ENCODE measurements at regions not wholly inside any gene's neighbourhood (a gene's known extent, or its start where the extent isn't known, plus 50 kb on each side); places are given as distances from the start of the nearest gene placed in this dataset.

DNA sequence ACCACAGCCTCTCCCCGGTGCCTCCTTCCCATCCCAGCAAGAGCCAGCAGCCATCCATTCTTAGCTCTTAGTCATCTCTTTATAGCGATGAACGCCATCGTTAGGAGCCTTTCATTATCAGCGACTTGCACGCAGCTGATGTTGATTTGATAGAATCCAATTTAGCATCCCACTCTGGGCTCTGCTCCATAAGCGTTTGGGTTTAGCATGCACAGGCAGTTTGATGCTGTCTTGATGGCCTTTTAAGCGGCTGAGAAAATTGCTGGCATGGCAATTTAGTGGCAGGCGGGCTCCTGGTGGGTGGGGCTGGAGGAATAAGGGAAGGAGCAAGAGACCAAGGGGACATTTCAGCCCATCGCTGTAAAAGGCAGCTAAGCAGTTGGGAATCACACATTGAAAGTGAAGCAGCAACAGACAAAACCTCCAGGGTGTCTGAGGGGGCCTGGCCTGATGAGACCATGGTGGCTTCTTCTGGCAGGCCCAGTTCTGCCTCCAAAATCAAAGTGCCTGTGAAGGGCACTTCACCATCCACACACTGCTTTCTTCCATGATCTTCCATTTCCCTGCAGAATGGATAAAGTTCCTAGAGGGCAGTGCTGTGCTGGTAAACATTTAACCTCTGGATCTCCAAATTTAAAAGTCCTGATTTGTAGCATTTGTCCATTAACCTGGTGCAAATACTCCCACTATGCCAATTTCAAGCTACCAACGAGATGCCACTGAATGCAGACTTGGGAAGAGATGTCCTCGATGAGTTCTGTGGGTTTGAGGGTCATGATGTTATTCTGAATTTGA lies 107.8 kb upstream of the PLXNA4 start:
- no peak overlapping the region for H3K27ac Mint-ChIP-seq
- H3K9me3 Mint-ChIP-seq = peaks cover 4% of the 10 kb centered on the region
- H3K4me3 Mint-ChIP-seq = no peak overlapping the region
- TF ChIP-seq CTCF (IDR thresholded peaks at IDR 0.05) = no peak
- H3K36me3 Mint-ChIP-seq (ENCODE audit: low read depth) = no peaks in the 10 kb centered on the region
- H3K27me3 Mint-ChIP-seq (ENCODE audit: low read depth, poor library complexity) = peaks cover 19% of the 10 kb centered on the region
- H3K4me1 Mint-ChIP-seq = peaks cover 6% of the 10 kb centered on the region
- DNase-seq = no peak

DNA sequence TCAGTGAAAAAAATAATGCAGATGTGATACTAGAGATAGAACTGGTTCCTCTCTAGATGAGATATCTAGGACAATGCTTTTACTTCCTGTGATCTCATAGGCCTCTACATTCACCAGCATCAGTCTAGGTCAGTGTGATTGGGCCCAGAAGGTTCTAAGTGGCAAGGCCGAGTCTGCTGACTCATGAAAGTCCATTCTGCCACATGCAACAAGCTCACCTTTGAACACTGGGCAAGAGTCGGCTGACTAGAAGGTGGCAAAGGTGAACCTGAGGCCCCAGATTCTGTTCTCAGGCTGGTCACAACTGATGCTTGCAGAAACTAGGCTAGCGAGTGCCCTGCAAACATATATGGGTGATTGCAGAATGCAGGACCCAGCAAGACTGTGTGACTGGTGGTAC lies 105.7 kb upstream of the PLXNA4 start:
- H3K4me3 Mint-ChIP-seq = no peak overlapping the region
- H3K27me3 Mint-ChIP-seq (ENCODE audit: low read depth, poor library complexity) = peaks cover 14% of the 10 kb centered on the region
- DNase-seq = no peak
- no peak overlapping the region for H3K27ac Mint-ChIP-seq
- H3K36me3 Mint-ChIP-seq (ENCODE audit: low read depth) = no peaks in the 10 kb centered on the region
- H3K4me1 Mint-ChIP-seq = peaks cover 18% of the 10 kb centered on the region
- TF ChIP-seq CTCF (IDR thresholded peaks at IDR 0.05) = no peak
- H3K9me3 Mint-ChIP-seq = peaks cover 4% of the 10 kb centered on the region

DNA sequence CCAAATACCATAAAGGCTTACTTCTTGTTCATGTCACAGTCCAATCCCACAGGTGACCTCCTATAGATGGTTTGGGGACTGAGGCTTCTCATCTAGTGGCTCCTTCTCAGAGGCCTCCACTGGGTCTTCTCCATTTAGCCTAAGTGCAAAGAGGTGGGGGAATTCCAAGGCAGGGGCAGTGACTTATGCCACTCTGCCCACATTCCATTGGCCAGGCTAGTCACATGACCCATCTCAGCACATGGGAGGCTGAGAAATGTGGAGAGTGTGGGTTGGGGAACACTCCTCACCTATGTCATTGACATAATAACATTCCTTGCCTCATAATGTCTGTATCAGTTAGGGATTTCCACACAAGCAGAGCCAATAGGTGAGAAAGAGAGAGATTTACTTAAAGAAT lies 104.3 kb upstream of the PLXNA4 start:
- H3K27ac Mint-ChIP-seq = no peak overlapping the region
- H3K27me3 Mint-ChIP-seq (ENCODE audit: low read depth, poor library complexity) = peaks cover 14% of the 10 kb centered on the region
- no peaks in the 10 kb centered on the region for H3K36me3 Mint-ChIP-seq (ENCODE audit: low read depth)
- H3K4me1 Mint-ChIP-seq = peaks cover 20% of the 10 kb centered on the region
- H3K4me3 Mint-ChIP-seq = no peak overlapping the region
- no peaks in the 10 kb centered on the region for H3K9me3 Mint-ChIP-seq
- no peak for DNase-seq
- no peak for TF ChIP-seq CTCF (IDR thresholded peaks at IDR 0.05)

DNA sequence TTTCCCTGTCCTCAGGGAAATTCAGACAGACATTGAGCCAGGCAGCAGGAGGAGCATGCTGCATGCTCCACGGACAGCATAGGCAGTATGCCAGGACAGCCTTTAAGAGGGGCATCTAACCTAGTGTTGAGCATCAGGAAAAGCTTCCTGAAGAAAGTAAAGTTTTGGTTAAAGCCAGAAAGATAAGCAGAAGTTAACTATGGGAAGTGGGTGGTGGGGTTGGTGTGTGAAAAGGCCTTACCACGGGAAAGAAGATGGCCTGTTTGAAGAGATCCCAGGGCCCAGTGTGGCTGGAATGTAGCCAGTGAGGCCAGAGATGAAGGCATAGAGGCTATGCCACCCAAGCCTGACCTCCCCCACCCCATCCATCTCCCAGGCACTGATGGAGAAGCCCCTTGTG lies 102.4 kb upstream of the PLXNA4 start:
- H3K4me3 Mint-ChIP-seq = no peak overlapping the region
- H3K4me1 Mint-ChIP-seq = peaks cover 20% of the 10 kb centered on the region
- H3K27ac Mint-ChIP-seq = no peak overlapping the region
- H3K27me3 Mint-ChIP-seq (ENCODE audit: low read depth, poor library complexity) = peaks cover 11% of the 10 kb centered on the region
- H3K9me3 Mint-ChIP-seq = no peaks in the 10 kb centered on the region
- no peak for DNase-seq
- H3K36me3 Mint-ChIP-seq (ENCODE audit: low read depth) = no peaks in the 10 kb centered on the region
- no peak for TF ChIP-seq CTCF (IDR thresholded peaks at IDR 0.05)

DNA sequence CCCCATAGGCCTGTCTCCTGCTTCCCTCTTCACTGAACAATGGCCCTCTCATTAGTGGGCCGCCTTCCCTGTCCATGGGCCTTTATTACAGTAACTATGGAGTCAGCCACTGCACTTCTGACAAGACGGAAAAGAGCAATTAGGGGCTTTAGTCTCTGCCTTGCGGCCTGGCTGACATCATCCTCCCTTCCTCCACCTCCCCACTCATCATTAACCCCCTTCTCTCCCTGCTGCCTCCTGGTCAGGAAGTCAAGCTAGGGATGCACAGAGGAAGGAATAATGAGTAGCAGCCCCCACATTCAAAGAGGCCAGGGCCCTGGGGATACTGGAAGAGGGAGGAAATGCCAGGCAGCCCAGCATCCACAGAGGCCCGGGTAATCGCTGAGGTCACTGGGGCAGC lies 101.6 kb upstream of the PLXNA4 start:
- H3K4me3 Mint-ChIP-seq = no peak overlapping the region
- H3K4me1 Mint-ChIP-seq = peaks cover 20% of the 10 kb centered on the region
- TF ChIP-seq CTCF (IDR thresholded peaks at IDR 0.05) = no peak
- H3K27ac Mint-ChIP-seq = no peak overlapping the region
- no peaks in the 10 kb centered on the region for H3K36me3 Mint-ChIP-seq (ENCODE audit: low read depth)
- no peak for DNase-seq
- H3K27me3 Mint-ChIP-seq (ENCODE audit: low read depth, poor library complexity) = peaks cover 6% of the 10 kb centered on the region
- H3K9me3 Mint-ChIP-seq = no peaks in the 10 kb centered on the region

Measured in nephron progenitor cell (in vitro differentiated cells).